MV-4-11 (cell line): ENCODE measurements at regions not wholly inside any gene's neighbourhood (a gene's known extent, or its start where the extent isn't known, plus 50 kb on each side); places are given as distances from the start of the nearest gene placed in this dataset.

Experiments used
- DNase-seq: peaks from one replicate; lab custom pipeline; 2025; lab: John Stamatoyannopoulos, UW

DNA sequence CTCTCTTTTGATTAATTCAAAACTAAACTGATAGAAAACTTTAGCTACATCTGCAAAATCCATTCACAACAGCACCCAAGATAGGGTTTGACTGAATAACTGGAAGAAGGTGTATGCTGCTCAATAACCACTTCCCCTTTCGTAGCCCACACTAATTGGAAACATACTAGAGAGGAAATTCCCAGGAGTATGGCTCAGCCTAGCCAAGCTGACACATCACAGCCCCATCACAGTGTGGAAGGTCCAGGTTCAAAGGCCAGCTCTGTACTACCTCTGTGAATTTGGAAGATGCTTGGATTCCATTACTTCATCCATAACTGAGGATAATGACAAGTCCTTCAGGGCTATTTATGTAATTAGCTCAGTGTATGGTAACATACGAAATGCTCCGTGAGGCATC, 185.4 kb downstream of the FBXO15 start:
- DNase-seq: peak; percentile 9

DNA sequence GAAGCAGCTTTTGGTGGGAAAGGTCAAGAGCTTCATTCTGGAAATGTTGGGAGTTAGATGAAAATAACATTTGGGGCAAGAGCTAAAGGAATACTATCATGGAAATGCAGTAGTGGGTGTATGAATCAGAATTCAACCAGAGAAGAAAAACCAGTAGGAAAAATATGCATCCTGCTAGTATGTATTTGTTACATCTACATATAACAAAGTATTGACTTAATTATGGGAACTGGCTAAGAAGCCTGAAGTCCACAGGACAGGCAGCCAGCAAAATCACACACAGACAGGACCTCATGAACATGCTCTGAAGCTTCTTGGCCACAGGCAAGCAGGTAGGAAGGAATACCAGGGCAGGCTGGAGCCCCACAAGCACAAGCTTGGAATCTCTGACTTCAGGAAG, 185.8 kb downstream of the FBXO15 start:
- DNase-seq: no peak

DNA sequence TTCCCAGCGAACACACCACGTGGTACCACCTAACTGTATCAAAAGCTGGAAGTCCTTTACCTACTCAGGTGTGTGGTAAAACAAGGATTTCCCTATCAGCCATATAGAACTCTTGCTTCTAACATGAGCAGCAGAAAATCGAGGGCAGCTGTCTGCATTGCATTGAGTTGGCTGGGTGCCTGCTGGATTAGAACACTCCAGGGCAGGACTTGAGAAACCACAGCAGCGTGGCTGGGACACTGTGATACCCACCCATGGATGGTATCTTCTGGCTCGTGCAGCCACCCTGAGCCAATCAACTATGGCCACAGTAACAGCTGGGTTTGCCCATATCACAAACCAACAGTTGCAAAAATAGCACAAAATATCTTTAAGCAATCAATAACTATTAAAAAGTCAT, 188.3 kb downstream of the FBXO15 start:
- DNase-seq: no peak

DNA sequence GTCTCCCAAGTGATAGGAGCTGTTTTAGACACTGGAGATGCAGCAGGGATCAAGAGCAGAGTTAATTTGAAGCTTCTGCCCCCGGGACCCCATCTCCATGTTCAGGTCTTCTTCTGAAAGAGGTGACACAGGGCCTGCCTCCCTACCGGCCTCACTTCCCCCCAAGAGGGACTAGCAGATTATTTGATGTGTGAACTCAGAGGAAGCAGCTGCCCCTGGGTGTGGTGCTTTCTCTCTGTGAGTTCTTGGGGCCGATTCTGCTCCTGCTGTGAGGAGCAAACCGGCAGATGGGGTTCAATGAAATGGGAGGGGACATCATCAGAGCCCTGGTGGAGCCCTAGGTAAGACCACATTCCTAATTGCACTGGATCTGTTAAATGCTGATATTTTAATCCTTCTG, 193.4 kb downstream of the FBXO15 start:
- no peak for DNase-seq

DNA sequence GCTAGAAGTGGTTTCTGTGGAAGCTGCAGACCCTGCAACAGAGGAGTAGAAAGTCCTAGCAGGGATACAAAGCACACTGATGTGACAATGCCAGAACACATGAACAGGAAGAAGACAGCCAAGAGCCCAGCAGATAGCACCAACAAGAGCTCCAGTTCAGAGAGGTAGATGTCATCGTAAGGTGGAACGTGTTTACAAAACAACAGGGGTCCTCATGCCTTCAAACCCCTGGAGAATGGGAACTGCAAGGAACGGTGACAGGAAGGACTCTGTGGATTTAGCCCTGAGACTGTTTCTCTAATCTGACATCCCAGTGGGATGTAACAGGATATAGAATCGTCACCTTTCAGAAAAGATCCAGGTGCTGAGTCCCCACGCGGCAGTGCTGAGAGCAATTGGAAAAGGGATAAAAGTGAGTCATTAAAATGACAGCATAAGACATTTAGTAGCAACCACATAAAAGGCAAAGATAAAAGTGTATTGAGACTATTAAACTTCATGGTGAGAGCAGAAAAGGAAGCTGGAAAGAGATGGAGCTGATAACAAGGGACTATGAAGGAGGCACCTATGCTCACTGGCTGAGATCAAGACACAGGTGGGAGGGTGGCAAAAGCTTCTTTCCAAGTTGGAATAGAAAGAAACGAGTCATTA, 195.2 kb downstream of the FBXO15 start:
- no peak for DNase-seq

DNA sequence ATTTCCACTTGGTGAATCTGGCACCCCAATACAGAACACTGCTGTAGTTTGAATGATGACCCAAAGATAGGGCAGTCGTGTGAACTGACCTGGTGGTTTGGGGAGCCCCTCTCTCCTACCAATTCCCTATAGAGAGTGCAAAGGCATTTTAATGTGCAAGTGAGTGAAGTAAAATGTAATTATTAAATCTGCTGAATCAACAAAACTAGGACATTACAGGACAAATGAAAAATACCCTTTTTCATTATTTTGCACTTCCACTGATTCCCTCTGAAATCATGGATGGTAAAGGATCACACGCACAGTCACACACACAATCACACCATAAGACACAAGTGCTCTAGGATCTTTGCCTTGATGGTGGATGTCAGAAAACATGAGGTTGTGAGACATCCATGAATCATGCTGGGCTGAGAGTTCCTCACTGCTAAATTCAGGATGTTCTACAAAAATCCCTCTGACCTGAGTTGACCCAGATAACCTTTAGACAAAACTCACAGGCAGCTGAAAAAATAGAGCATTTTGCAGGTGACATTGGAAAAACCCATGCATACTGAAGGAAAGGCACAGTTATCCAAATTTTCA, 197.4 kb downstream of the FBXO15 start:
- DNase-seq: no peak

DNA sequence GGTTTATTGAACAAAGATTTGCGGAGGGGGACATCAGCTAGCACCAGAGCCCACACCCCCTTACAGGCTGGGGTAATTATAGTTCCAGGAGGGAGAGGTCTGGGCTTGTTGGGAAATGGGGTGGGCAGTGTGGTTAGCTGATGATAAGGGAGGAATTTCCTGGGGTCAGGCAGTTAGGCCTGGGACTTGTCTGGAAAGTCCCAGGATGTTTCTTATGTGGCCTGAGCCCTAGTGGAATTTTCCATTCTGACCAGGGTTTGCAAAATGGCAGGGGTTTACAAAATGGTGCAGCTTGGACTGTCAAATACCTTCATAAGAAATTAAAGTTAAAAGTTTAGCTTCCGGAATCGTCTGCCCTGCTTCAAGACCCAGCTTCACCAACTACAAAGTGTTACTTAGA, 199.1 kb downstream of the FBXO15 start:
- no peak for DNase-seq

DNA sequence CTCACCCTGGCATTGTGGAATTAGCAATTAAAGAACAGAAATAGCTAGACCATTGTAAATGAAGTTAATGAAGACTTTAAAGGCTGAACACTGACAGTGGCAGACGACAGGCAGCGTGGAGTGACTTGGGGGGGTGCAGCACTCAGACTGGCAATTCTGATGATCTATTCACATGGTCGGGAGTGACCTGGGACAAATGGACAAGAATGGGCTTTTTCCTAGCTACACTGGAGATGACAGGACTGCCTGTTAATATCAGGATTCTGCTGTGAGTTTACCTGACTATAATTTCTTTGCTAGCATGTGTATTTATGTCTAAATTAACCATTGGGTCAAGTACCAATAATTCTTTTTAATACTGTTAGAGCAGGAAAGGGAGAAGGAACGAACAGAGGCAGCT, 199.6 kb downstream of the FBXO15 start:
- no peak for DNase-seq

DNA sequence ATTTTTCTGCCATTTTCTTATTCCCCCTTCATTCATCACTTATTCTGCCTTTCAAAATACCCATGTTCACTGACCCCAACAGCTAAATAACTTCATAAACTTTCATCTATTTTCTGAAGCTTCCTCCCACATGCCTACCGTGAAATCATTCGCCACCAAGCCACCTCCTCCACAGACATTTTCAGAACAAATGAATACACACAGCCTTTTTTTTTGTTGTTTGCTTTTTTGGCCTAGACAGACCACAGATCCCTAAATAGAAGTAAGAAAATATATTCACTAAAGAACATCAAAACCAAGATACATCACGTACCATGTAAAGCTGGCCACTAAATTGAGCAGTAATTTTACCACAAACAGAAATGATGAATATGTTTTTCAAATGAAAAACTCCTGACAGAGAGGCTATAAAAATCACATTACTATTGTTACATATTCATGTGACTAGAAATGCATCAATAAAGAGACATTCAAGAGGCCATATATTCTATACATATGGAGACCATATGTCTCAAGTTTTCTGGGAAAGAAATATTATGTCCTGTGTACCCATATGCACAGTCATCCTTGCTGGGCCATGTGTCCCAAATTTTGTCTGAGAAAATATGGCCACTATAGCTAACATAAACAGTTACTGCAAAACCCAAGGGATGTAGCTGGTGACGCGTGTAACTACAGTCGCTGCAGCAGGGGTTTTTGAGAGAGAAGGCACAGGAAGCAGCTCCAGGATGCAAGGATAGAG, 200.3 kb downstream of the FBXO15 start:
- no peak for DNase-seq

DNA sequence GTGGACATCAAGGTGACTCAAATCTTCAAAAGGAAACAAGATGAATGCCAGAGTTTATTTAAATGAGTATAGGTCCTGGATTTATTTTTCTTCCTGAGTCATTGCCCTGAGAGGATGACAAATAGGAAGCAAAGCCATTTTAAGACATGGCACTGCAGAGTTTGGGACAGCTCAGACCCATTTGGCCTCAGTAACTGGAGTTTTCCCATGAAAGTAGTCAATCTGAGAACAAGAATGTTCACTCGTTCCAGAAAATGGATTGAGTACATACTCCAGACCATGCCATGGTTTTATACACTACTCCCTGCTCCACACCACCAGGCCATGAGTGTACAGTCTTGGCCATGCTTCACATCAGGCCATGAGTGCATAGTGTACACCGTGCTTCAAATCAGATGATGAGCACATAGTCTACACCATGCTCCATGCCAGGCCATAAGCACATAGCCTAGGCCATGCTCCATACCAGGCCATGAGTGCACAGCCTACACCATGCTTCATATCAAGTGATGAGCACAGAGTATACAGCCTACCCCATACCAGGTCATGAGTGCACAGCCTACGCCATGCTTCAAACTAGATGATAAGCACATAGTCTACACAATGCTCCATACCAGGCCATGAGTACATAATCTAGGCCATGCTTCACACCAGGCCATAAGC, 202.4 kb downstream of the FBXO15 start:
- no peak for DNase-seq

DNA sequence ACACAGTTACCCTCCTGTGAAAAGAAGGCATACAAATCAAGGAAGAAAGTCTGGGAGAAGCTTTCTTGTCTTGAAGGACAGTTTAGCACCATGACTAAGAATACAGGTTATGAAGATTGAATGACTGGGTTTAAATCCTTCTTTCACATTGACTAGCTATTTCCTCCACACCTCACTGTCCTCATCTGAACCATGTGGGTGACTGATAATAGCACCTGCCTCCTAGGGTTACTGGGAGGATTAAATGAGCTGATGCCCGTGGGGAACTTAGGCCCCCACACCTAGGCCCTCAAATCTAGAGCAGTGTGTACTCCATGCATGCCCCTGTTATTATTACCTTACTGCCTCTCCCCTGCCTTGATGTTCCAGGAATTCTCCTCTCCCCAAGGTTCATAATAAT, 202.9 kb downstream of the FBXO15 start:
- no peak for DNase-seq

DNA sequence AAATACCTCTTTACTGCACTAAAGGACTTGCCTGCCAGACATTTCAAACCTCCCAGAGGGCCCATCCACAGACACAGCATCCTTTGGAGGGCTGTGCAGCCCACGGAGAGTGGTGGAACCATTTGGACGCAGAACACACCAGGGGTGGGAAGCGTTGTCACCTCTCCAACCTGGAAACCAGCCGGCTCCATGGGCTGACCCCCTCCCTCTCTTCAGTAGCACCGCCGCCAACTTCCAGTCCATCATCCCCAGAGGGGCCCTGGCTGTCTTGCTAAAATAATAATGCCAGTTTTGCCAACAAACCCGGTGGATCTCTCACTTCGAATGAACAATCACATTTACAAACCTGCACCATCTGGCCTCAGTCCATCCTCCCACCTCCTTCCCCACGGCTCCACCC, 203.9 kb downstream of the FBXO15 start:
- no peak for DNase-seq

DNA sequence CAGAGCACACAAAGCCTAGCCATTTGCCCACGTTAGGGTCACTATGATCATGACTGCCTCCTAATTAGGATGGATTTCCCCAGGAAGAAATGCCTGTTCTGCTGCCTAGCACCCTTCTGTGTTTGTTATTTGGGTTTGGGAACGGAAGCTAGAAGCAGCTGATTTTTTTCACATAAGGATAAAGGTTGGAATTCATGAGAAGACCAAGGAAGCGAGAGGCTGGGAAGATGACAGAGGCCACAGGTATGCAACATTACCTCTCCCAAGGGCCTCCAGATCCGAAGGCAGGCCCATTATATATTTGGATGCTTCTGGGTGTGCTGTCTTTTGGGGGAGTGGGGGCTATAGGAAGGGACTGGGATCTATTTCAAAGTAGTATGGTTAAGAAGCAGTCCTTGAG, 204.7 kb downstream of the FBXO15 start:
- DNase-seq: no peak

DNA sequence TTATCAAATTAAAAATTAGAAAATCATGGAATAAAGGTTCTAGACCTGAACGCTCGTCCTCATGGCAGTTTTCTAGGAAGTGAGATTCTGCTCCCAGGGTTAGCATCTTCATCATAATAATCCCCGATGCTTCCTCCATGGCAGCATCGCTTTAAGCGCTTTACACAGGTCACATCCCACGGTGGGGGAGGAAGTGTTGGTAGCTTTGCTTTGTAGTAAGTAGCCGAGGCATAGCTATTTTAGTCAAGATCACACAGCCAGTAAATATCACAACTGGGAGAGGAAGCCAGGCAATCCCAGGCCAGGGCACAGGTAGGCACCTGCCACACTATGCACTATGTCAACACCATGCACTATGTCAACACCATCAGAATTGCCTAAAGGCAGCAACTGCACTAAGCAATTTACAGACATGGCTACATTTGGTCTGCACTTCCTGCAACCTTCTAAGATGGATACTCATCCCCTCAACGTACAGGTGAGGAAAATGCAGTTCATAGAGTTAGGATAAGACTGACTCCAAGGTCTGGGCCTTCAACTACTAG, 205.5 kb downstream of the FBXO15 start:
- no peak for DNase-seq

DNA sequence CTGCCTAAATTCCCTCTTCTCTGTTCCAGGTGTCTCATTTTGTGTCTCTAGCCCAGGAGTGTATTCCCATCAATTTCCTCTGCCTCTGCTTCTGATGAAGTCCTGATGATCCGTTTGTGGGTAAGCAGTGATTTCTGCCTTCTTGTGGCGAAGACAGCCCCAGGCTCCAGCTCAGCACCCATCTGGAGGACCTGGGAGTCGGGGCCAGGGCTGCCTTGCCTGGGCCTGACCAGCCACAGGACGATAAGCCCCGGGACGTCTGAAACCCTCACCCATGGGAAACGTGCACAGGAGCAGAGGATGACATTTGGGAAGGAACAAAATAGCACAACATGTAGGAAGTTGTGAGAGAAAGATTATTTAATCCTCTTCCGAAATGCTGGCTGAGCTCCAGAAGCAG, 206.9 kb downstream of the FBXO15 start:
- no peak for DNase-seq

DNA sequence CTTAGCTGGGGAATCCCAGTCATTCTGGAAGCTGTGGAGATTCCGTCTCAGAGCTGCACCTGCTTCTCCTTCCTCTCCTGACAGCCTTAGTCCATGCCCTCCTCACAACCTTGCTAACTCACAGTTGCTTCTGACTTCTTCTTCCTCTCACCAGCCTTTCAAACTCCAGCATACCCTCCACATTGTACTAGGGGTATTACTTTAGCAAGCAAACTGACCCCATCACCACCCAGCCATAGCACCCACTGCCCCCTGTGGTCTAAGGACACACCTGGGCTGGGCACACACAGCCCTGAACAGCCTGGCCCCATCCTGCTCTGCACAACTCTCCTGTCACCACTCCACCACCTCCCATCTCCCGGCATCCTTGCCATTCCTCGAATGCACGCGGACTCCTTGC, 208.2 kb downstream of the FBXO15 start:
- no peak for DNase-seq

DNA sequence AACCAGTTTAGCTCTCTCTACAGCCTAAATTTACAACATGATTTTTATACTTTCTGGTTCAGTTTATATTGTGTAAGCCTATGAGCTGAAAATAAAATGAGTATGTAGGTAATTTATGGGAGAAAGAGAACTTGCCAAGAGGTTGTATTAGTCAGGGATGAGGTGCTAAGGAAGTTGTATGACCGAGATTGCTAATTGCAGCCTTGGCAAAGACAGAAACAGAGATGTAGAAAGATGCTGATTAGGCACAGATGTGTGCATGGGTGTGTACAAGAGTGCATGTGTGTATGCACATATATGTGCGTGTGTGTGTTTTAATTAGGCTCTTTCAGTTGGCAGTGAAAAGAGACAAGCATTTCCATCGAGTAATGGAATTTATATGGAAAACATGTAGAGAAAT, 213.9 kb downstream of the FBXO15 start:
- DNase-seq: no peak

DNA sequence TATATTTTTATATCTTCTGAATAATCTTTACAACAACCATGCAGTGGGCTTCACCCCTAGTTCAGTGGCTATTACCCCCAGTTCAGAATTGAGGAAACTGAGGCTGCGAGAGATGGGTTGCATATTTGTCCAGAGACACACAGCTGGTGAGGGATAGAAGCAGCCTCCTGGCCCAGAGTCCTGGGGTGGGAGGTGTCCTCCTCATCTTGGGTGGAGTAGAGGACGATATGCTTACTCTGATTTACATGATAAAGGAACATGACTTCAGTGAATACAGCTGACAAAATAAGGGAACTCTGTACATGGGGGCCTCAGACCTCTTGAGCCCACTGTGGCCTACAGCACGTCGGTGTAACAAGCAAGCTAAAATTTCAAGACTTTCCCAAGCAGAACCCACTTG, 214.7 kb downstream of the FBXO15 start:
- no peak for DNase-seq

DNA sequence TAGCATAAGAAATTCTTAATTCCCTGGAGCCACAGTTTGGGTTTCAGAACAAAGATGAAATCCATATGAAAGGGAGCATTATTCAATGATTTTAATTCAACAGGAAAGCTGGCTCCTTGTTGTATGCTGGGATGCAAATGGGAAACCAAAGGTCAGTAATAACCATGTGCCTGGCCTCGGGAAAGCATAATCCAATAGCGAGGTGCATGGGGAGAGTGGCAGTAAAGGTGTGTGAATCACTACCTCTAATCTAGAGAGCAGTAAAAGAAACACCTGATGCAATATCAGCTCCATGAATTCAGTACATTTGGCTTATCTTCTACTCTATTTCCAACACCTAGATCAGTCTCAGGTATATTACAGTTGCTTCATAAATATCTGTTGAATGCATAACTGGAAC, 220.1 kb downstream of the FBXO15 start:
- DNase-seq: no peak

DNA sequence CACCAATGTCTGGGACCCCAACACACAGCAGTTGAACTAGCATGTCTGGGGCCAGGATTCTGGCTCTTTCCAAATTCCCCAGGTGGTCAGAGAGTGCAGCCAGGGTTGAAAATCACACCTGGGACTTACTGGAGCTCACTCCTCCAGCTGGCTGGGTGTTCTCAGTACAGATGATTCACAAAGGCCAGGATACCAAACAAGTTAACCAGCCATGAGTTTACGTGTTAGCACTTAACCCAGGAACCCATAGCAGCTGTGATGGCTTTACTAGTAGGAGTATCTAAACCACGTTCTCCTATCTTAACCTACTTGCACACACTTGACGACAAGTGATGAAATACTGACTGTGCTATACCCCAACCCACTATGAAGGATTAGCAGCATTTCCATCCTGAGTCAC, 222.8 kb downstream of the FBXO15 start:
- DNase-seq: no peak

DNA sequence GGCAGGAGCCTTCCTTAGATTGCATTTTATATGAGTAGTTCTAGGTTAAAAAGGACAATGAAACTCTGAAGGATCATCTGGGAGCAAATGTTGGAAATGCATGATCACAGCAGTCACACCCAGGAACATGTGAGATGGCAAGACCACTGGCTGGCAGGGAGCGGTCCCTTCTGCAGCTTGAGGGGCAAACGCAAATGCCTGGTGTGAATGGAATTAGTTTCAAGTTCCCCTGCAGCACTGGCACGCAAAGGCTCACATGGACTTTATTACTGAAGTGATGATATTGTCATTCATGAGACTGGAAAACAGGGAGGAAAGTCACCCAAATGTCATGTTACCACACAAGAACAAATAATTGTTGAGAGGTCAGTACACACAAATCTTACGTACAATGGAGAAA, 223.3 kb downstream of the FBXO15 start:
- DNase-seq: no peak

DNA sequence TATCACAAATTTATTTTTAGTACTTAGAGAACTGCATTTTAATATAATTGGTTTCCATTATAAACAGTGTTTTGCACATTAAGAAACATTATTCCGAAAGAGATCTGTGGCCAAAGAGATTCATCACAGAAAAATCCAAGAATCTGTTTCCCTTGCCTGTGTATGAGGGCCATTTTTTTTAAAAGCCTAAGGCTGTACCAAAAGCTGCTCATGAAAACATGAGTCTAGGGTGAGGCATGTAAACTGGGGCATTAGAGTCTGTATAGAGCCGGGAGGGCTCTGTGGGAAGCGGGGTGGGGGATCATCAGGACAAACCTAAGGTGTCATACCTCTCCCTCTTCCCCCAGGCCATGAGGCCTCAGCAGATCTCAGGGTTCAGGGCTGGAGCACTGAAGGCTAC, 223.8 kb downstream of the FBXO15 start:
- no peak for DNase-seq

DNA sequence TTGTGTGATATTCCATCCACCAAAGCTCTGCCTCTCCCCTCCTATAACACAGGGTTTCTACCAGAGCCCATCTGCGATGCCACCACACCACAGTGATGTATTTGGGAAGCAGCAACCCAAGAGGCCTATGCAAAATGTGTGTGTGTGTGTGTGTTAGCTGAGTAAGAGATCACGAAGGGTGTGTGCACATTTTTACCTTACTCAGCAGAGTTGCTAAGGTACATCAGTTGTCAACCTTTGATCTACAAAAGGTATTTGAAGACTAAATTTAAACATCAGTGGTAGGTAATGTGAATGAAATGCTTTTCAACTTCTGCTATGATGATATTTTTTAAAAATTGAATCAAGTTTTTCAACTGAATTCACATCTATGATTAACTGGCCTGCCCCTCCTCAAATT, 227.6 kb downstream of the FBXO15 start:
- DNase-seq: no peak
